ENCODE measurements at regions not wholly inside any gene's neighbourhood (a gene's known extent, or its start where the extent isn't known, plus 50 kb on each side); places are given as distances from the start of the nearest gene placed in this dataset.

DNA sequence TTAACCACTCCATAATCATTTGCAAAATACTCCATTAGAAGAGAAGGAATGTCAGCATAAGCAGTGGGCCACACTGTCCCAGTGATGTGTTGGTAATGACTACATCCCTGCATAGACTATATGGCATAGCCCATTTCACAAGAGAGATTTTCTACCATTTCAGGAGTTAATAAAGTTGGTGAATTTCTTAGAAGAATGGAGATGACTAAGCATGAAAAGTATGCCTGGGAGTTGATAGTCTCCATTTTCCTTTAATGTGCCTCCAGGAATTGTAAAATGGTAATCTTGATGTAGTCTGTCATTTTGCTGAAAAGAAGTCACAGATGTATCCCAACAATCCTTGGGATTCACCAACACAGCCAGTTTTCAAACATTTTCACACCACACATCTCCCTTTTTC, 608.8 kb upstream of the CHRM3 start:
- no peaks in the 10 kb centered on the region for H3F3A ChIP-seq (ENCODE audit: low read depth)
- no peak overlapping the region for H2AFZ ChIP-seq (ENCODE audit: low read length)
- H3K79me2 ChIP-seq (ENCODE audit: insufficient read depth, low read length), result no peaks in the 10 kb centered on the region
- H3K9me2 ChIP-seq (replicated peaks; ENCODE audit: low read depth, low read length), result no peaks in the 10 kb centered on the region
- TF ChIP-seq, protein P1, sequence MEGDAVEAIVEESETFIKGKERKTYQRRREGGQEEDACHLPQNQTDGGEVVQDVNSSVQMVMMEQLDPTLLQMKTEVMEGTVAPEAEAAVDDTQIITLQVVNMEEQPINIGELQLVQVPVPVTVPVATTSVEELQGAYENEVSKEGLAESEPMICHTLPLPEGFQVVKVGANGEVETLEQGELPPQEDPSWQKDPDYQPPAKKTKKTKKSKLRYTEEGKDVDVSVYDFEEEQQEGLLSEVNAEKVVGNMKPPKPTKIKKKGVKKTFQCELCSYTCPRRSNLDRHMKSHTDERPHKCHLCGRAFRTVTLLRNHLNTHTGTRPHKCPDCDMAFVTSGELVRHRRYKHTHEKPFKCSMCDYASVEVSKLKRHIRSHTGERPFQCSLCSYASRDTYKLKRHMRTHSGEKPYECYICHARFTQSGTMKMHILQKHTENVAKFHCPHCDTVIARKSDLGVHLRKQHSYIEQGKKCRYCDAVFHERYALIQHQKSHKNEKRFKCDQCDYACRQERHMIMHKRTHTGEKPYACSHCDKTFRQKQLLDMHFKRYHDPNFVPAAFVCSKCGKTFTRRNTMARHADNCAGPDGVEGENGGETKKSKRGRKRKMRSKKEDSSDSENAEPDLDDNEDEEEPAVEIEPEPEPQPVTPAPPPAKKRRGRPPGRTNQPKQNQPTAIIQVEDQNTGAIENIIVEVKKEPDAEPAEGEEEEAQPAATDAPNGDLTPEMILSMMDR (conservative IDR thresholded peaks at IDR 0.05; ENCODE audit: low read length), result no peak
- H3K4me2 ChIP-seq (ENCODE audit: low read depth, low read length, poor library complexity, severe bottlenecking), result no peak overlapping the region
- H3K9me3 ChIP-seq (ENCODE audit: insufficient read depth, low read depth, low read length), result no peaks in the 10 kb centered on the region
- no peaks in the 10 kb centered on the region for H3K27me3 ChIP-seq (ENCODE audit: insufficient read depth, low read length, poor library complexity, severe bottlenecking)
- no peaks in the 10 kb centered on the region for H3K4me1 ChIP-seq (ENCODE audit: insufficient read depth, low read length, poor library complexity, severe bottlenecking)
- no peak overlapping the region for H3K4me3 ChIP-seq (ENCODE audit: low read length, poor library complexity, severe bottlenecking)
- no peak overlapping the region for H3K9ac ChIP-seq (ENCODE audit: low read depth, low read length, poor library complexity, severe bottlenecking)
- H3K36me3 ChIP-seq (ENCODE audit: insufficient read depth, low read length), result no peaks in the 10 kb centered on the region
- H4K20me1 ChIP-seq (ENCODE audit: insufficient read depth, low read length, poor library complexity, severe bottlenecking), result no peaks in the 10 kb centered on the region

DNA sequence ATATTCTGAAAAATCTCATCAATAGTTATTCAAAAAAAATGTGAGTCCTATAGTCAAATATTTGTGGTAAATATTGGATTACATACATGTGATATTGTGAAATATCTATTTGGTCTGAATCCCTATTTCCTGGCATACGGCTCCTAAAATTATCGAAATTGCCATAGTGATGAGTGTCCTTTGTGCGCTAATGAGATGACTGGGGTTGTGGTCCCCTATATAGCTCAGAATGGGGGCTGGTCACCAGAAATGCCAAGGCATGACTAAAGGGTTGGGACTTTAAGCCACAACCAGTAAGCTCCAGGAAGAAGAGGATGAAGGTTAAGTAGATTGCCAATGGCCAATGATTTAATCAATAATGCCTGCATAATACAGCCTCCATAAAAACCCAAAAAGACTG, 610.2 kb upstream of the CHRM3 start:
- H3K79me2 ChIP-seq (ENCODE audit: insufficient read depth, low read length), result no peaks in the 10 kb centered on the region
- no peak for TF ChIP-seq EZH2phosphoT487 (IDR thresholded peaks at IDR 0.05; ENCODE audit: borderline replicate concordance)
- H3F3A ChIP-seq (ENCODE audit: low read depth), result no peaks in the 10 kb centered on the region
- no peaks in the 10 kb centered on the region for H3K4me1 ChIP-seq (ENCODE audit: insufficient read depth, low read length, poor library complexity, severe bottlenecking)
- H2AFZ ChIP-seq (ENCODE audit: low read length), result no peak overlapping the region
- no peaks in the 10 kb centered on the region for H3K9me2 ChIP-seq (replicated peaks; ENCODE audit: low read depth, low read length)
- no peaks in the 10 kb centered on the region for H3K36me3 ChIP-seq (ENCODE audit: insufficient read depth, low read length)
- no peak overlapping the region for H3K9ac ChIP-seq (ENCODE audit: low read depth, low read length, poor library complexity, severe bottlenecking)
- no peaks in the 10 kb centered on the region for H4K20me1 ChIP-seq (ENCODE audit: insufficient read depth, low read length, poor library complexity, severe bottlenecking)
- H3K4me3 ChIP-seq (ENCODE audit: low read length, poor library complexity, severe bottlenecking), result no peak overlapping the region
- H3K27me3 ChIP-seq (ENCODE audit: insufficient read depth, low read length, poor library complexity, severe bottlenecking), result no peaks in the 10 kb centered on the region
- H3K4me2 ChIP-seq (ENCODE audit: low read depth, low read length, poor library complexity, severe bottlenecking), result no peak overlapping the region
- no peaks in the 10 kb centered on the region for H3K9me3 ChIP-seq (ENCODE audit: insufficient read depth, low read depth, low read length)

DNA sequence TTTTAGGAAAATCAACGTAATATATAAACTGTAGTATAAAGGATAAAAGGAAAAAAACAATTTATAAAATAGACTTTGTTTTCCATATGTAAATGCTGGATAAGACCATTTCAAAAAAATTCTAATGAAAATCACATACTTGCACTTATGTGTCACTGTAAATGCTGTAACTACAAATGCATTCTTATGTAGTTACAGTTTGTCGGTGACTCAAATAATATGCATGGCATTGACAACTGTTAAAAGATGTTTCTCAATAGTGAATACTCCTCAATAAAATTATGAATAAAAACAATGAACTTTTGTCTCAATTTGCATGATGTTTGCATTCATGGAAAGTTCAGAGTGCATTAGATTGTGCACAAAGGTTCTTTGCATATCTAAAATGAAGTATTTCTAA, 614.0 kb upstream of the CHRM3 start:
- no peak overlapping the region for H3K4me2 ChIP-seq (ENCODE audit: low read depth, low read length, poor library complexity, severe bottlenecking)
- H3K36me3 ChIP-seq (ENCODE audit: insufficient read depth, low read length), result no peaks in the 10 kb centered on the region
- no peak overlapping the region for H2AFZ ChIP-seq (ENCODE audit: low read length)
- no peaks in the 10 kb centered on the region for H3K9me3 ChIP-seq (ENCODE audit: insufficient read depth, low read depth, low read length)
- no peaks in the 10 kb centered on the region for H3K9me2 ChIP-seq (replicated peaks; ENCODE audit: low read depth, low read length)
- TF ChIP-seq EZH2phosphoT487 (IDR thresholded peaks at IDR 0.05; ENCODE audit: borderline replicate concordance), result no peak
- TF ChIP-seq, protein P1 (conservative IDR thresholded peaks at IDR 0.05; ENCODE audit: low read length), result no peak
- no peaks in the 10 kb centered on the region for H4K20me1 ChIP-seq (ENCODE audit: insufficient read depth, low read length, poor library complexity, severe bottlenecking)
- no peaks in the 10 kb centered on the region for H3K4me1 ChIP-seq (ENCODE audit: insufficient read depth, low read length, poor library complexity, severe bottlenecking)
- no peak overlapping the region for H3K9ac ChIP-seq (ENCODE audit: low read depth, low read length, poor library complexity, severe bottlenecking)
- H3K4me3 ChIP-seq (ENCODE audit: low read length, poor library complexity, severe bottlenecking), result no peak overlapping the region
- no peaks in the 10 kb centered on the region for H3F3A ChIP-seq (ENCODE audit: low read depth)
- H3K79me2 ChIP-seq (ENCODE audit: insufficient read depth, low read length), result no peaks in the 10 kb centered on the region
- no peaks in the 10 kb centered on the region for H3K27me3 ChIP-seq (ENCODE audit: insufficient read depth, low read length, poor library complexity, severe bottlenecking)

DNA sequence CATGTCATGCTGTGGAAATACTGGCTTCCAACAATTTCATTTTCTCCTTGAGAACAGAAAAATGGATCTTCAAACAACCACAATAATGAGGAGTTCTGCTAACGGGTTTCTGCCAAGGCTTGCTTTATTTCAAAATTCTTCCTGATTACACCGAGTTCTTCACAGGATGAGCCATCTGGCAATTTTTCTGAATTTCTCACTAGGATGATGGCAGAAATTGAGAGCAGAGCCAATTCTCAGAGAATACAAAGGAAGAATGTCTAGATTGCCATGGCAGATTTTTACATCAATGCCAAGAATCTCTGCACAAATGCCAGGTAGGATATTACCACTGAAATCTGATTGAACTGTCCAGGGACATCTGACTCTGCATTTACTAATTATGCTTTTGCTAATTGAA, 619.0 kb upstream of the CHRM3 start:
- Histone ChIP-seq H4K20me1 (ENCODE audit: insufficient read depth, low read length, poor library complexity, severe bottlenecking) (no peaks in the 10 kb centered on the region), H3K27me3 (ENCODE audit: insufficient read depth, low read length, poor library complexity, severe bottlenecking) (no peaks in the 10 kb centered on the region), H3K36me3 (ENCODE audit: insufficient read depth, low read length) (no peaks in the 10 kb centered on the region), H3F3A (ENCODE audit: low read depth) (no peaks in the 10 kb centered on the region), H3K4me1 (ENCODE audit: insufficient read depth, low read length, poor library complexity, severe bottlenecking) (no peaks in the 10 kb centered on the region), H3K79me2 (ENCODE audit: insufficient read depth, low read length) (no peaks in the 10 kb centered on the region), H3K9me2 (replicated peaks; ENCODE audit: low read depth, low read length) (no peaks in the 10 kb centered on the region), H3K9ac (ENCODE audit: low read depth, low read length, poor library complexity, severe bottlenecking) (no peak overlapping the region), H3K4me3 (ENCODE audit: low read length, poor library complexity, severe bottlenecking) (no peak overlapping the region), H3K4me2 (ENCODE audit: low read depth, low read length, poor library complexity, severe bottlenecking) (no peak overlapping the region), H2AFZ (ENCODE audit: low read length) (no peak overlapping the region), H3K9me3 (ENCODE audit: insufficient read depth, low read depth, low read length) (no peaks in the 10 kb centered on the region; the same call in 1 of the 2 replicates)
- no peak for TF ChIP-seq EZH2phosphoT487 (IDR thresholded peaks at IDR 0.05; ENCODE audit: borderline replicate concordance)
- TF ChIP-seq, protein P1 (conservative IDR thresholded peaks at IDR 0.05; ENCODE audit: low read length), result no peak
